ENCODE measurements at regions not wholly inside any gene's neighbourhood (a gene's known extent, or its start where the extent isn't known, plus 50 kb on each side); places are given as distances from the start of the nearest gene placed in this dataset.

GRCh38 chr10:59512951-59513350 lies 150.6 kb upstream of the FAM13C start (continued):
- TF ChIP-seq RXRA (IDR thresholded peaks at IDR 0.05; ENCODE audit: insufficient read depth, low read depth, low read length) (no peak), HDAC2 (IDR thresholded peaks at IDR 0.05; ENCODE audit: borderline replicate concordance in 1 of 2, low read depth in 2 of 2, low read length in 2 of 2) (no peak), E2F6 (IDR thresholded peaks at IDR 0.05) (no peak)
